Body of pancreas (tissue), 4 donors: ENCODE measurements at regions not wholly inside any gene's neighbourhood (a gene's known extent, or its start where the extent isn't known, plus 50 kb on each side); places are given as distances from the start of the nearest gene placed in this dataset.

ENCODE experiments used
- POLR2A ChIP-seq, 3 donors: fragments of 450-650 bp; IDR thresholded peaks; one replicate each; pipeline ENCODE4 v1.6.1; 2016; ENCODE audit warnings: antibody characterized with exemption in 3 of 3, mild to moderate bottlenecking in 2 of 3
- TF ChIP-seq, protein P1 (sequence below), 7 experiments: fragments of 450-650 bp in 4 of 7; fragments of 200-600 bp in 3 of 7; sonication (generic) in 3 of 7; IDR thresholded peaks; one replicate each; pipeline ENCODE4 v1.5.1; 2016 to 2019; ENCODE audit warnings: antibody characterized with exemption in 7 of 7

DNA sequence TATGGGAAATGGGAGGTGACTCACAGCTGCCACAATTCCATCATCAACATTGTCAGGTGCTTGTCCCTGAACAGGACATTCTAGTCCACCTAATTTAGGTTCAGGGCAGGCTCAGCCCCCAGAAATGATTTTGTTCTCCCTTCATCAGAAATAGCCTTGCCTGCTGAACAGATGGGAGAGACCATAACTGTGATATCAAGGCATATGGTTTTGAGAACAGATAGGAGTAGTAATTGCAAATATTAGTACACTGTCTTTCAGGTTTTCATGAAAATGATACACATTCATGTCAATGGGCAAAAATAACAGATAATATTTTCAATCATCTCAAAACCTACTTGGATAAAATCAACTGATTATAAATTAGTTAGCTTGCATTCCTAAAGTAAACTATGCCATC lies 316.5 kb downstream of the MBD2 start:
- TF ChIP-seq, protein P1, sequence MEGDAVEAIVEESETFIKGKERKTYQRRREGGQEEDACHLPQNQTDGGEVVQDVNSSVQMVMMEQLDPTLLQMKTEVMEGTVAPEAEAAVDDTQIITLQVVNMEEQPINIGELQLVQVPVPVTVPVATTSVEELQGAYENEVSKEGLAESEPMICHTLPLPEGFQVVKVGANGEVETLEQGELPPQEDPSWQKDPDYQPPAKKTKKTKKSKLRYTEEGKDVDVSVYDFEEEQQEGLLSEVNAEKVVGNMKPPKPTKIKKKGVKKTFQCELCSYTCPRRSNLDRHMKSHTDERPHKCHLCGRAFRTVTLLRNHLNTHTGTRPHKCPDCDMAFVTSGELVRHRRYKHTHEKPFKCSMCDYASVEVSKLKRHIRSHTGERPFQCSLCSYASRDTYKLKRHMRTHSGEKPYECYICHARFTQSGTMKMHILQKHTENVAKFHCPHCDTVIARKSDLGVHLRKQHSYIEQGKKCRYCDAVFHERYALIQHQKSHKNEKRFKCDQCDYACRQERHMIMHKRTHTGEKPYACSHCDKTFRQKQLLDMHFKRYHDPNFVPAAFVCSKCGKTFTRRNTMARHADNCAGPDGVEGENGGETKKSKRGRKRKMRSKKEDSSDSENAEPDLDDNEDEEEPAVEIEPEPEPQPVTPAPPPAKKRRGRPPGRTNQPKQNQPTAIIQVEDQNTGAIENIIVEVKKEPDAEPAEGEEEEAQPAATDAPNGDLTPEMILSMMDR (IDR thresholded peaks at IDR 0.05) = no peak
- TF ChIP-seq POLR2A (IDR thresholded peaks at IDR 0.05) = no peak
